Upper lobe of left lung (tissue), 4 donors: ENCODE measurements at regions not wholly inside any gene's neighbourhood (a gene's known extent, or its start where the extent isn't known, plus 50 kb on each side); places are given as distances from the start of the nearest gene placed in this dataset.

Experiments
- EP300 ChIP-seq, 4 donors: sonication (generic); formaldehyde crosslinking; IDR thresholded peaks; one replicate each; pipeline ENCODE4 v1.5.1; 2017; ENCODE audit warnings: antibody characterized with exemption in 4 of 4, control low read depth in 2 of 4
- POLR2A ChIP-seq, 4 donors: fragments of 450-650 bp; IDR thresholded peaks; one replicate each; pipeline ENCODE4 v1.5.1; 2016 to 2017; ENCODE audit warnings: antibody characterized with exemption in 4 of 4, mild to moderate bottlenecking in 2 of 4
- POLR2AphosphoS5 ChIP-seq, 2 donors: sonication (generic); formaldehyde crosslinking; IDR thresholded peaks; one replicate each; pipeline ENCODE4 v1.5.1; 2017; ENCODE audit warnings: antibody characterized with exemption in 2 of 2
- TF ChIP-seq, protein P1 (sequence below), 6 experiments: fragments of 450-650 bp in 4 of 6; fragments of 200-600 bp in 2 of 6; sonication (generic) in 2 of 6; IDR thresholded peaks; one replicate each; pipeline ENCODE4 v1.5.1; 2016 to 2019; ENCODE audit warnings: antibody characterized with exemption in 6 of 6

DNA sequence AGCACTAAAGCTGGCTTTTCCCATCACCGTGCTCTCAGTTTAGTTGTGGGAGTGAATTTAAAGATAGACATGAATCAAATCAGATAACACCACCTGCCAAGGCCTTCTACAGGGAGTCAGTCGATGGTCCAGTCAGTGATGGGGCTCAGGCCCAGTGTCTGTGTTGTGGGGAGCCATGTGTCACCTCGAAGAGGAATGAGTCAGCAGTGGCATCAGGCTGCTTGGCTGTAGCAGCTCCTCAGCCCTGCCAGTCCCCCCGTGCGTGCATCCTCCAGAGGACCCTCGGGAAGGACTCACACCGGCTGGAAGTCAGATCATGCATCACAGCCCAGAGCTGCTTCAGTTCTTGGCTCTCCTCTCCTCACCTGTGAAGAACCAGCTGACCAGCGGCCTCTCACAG is 420.4 kb upstream of the RAB6C start:
- TF ChIP-seq, protein P1, sequence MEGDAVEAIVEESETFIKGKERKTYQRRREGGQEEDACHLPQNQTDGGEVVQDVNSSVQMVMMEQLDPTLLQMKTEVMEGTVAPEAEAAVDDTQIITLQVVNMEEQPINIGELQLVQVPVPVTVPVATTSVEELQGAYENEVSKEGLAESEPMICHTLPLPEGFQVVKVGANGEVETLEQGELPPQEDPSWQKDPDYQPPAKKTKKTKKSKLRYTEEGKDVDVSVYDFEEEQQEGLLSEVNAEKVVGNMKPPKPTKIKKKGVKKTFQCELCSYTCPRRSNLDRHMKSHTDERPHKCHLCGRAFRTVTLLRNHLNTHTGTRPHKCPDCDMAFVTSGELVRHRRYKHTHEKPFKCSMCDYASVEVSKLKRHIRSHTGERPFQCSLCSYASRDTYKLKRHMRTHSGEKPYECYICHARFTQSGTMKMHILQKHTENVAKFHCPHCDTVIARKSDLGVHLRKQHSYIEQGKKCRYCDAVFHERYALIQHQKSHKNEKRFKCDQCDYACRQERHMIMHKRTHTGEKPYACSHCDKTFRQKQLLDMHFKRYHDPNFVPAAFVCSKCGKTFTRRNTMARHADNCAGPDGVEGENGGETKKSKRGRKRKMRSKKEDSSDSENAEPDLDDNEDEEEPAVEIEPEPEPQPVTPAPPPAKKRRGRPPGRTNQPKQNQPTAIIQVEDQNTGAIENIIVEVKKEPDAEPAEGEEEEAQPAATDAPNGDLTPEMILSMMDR (IDR thresholded peaks at IDR 0.05), result no peak
- no peak for TF ChIP-seq POLR2AphosphoS5 (IDR thresholded peaks at IDR 0.05)
- no peak for TF ChIP-seq POLR2A (IDR thresholded peaks at IDR 0.05)
- TF ChIP-seq EP300 (IDR thresholded peaks at IDR 0.05), result no peak
